ENCODE measurements at regions not wholly inside any gene's neighbourhood (a gene's known extent, or its start where the extent isn't known, plus 50 kb on each side); places are given as distances from the start of the nearest gene placed in this dataset.
A peak's percentile ranks its signal among the peaks of the same experiment; 100 is the strongest.

- DNase-seq (ENCODE audit: low read depth) = no peak
Observed at GRCh38 chr2:42957861-42958301, 165.5 kb upstream of the HAAO start.

GRCh38 chr2:42957109-42957860 is 164.9 kb upstream of the HAAO start:
- DNase-seq (ENCODE audit: low read depth) = peak; percentile 98

- DNase-seq (ENCODE audit: low read depth) = peak; percentile 78
Observed at GRCh38 chr2:42954227-42954962, 162.0 kb upstream of the HAAO start.

- DNase-seq (ENCODE audit: low read depth) = no peak
Observed at GRCh38 chr2:42953216-42953615, 160.8 kb upstream of the HAAO start.

GRCh38 chr2:42951263-42951938 is 159.0 kb upstream of the HAAO start:
- peak; percentile 36 for DNase-seq (ENCODE audit: low read depth)

GRCh38 chr2:42949125-42949524 is 156.7 kb upstream of the HAAO start:
- no peak for DNase-seq (ENCODE audit: low read depth)

GRCh38 chr2:42947809-42948600 is 155.6 kb upstream of the HAAO start:
- DNase-seq (ENCODE audit: low read depth) = no peak

- peak; percentile 39 for DNase-seq (ENCODE audit: low read depth)
Observed at GRCh38 chr2:42944779-42945415, 152.5 kb upstream of the HAAO start.

GRCh38 chr2:42942990-42943493 is 150.7 kb upstream of the HAAO start:
- DNase-seq (ENCODE audit: low read depth) = no peak

GRCh38 chr2:42942214-42942989 is 150.0 kb upstream of the HAAO start:
- no peak for DNase-seq (ENCODE audit: low read depth)

- DNase-seq (ENCODE audit: low read depth) = no peak
Observed at GRCh38 chr2:42941633-42942176, 149.3 kb upstream of the HAAO start.

- DNase-seq (ENCODE audit: low read depth) = no peak
Observed at GRCh38 chr2:42939411-42940206, 147.2 kb upstream of the HAAO start.

GRCh38 chr2:42938671-42939370 is 146.4 kb upstream of the HAAO start:
- DNase-seq (ENCODE audit: low read depth) = peak; percentile 34

- DNase-seq (ENCODE audit: low read depth) = no peak
Observed at GRCh38 chr2:42937171-42937875, 144.9 kb upstream of the HAAO start.

GRCh38 chr2:42935692-42936671 is 143.6 kb upstream of the HAAO start:
- no peak for DNase-seq (ENCODE audit: low read depth)

GRCh38 chr2:42934580-42935186 is 142.3 kb upstream of the HAAO start:
- DNase-seq (ENCODE audit: low read depth) = no peak
